DOHH2 (cell line): ENCODE measurements at regions not wholly inside any gene's neighbourhood (a gene's known extent, or its start where the extent isn't known, plus 50 kb on each side); places are given as distances from the start of the nearest gene placed in this dataset.

Source experiments
- H3F3A ChIP-seq: fragments of 200-600 bp; sonication (generic), shearing (Covaris generic); 2 replicates; pipeline ENCODE4 v1.6.0; 2016; ENCODE audit warnings: antibody characterized with exemption, mild to moderate bottlenecking; ENCODE audit not compliant: control insufficient read depth, insufficient read depth
- H3K27ac ChIP-seq: fragments of 200-600 bp; sonication (generic); 2 replicates; pipeline ENCODE4 v1.5.1; 2014; ENCODE audit warnings: low read depth, mild to moderate bottlenecking, low read length, moderate library complexity
- H3K27me3 ChIP-seq: fragments of 200-600 bp; sonication (generic); 2 replicates; pipeline ENCODE4 v1.6.1; 2014; ENCODE audit warnings: mild to moderate bottlenecking, low read length, mixed read lengths; ENCODE audit not compliant: control insufficient read depth
- H3K36me3 ChIP-seq: fragments of 200-600 bp; sonication (generic); 2 replicates; pipeline ENCODE4 v1.6.1; 2014; ENCODE audit warnings: mild to moderate bottlenecking, low read length, moderate library complexity, mixed read lengths; ENCODE audit not compliant: control insufficient read depth
- H3K4me1 ChIP-seq: fragments of 200-600 bp; sonication (generic); 2 replicates; pipeline ENCODE4 v1.6.1; 2014; ENCODE audit warnings: mild to moderate bottlenecking, low read length, mixed read lengths; ENCODE audit not compliant: control insufficient read depth
- H3K4me2 ChIP-seq: fragments of 200-600 bp; sonication (generic); 2 replicates; pipeline ENCODE4 v1.6.0; 2014; ENCODE audit warnings: mild to moderate bottlenecking, low read length, moderate library complexity
- H3K4me3 ChIP-seq: fragments of 200-600 bp; sonication (generic); 2 replicates; pipeline ENCODE4 v1.5.1; 2014; ENCODE audit warnings: mild to moderate bottlenecking, low read length, mixed read lengths
- H3K79me2 ChIP-seq: fragments of 200-600 bp; sonication (generic); 2 replicates; pipeline ENCODE4 v1.6.1; 2014; ENCODE audit warnings: mild to moderate bottlenecking, low read length, mixed read lengths; ENCODE audit not compliant: control insufficient read depth
- H3K9me2 ChIP-seq: fragments of 200-600 bp; sonication (generic); replicated peaks from 2 replicates; pipeline ENCODE4 v1.6.1; 2014; ENCODE audit warnings: mild to moderate bottlenecking, low read length, mixed read lengths; ENCODE audit not compliant: control insufficient read depth
- H3K9me3 ChIP-seq: fragments of 200-600 bp; sonication (generic); 2 replicates; pipeline ENCODE4 v1.6.1; 2014; ENCODE audit warnings: antibody characterized with exemption, low read length, mixed read lengths; ENCODE audit not compliant: control insufficient read depth, insufficient read depth
- H4K20me1 ChIP-seq: fragments of 200-600 bp; sonication (generic); 2 replicates; pipeline ENCODE4 v1.6.0; 2014; ENCODE audit warnings: low read depth, mild to moderate bottlenecking, antibody characterized with exemption, low read length, moderate library complexity; ENCODE audit not compliant: control insufficient read depth, insufficient read depth
- EZH2phosphoT487 ChIP-seq: fragments of 200-600 bp; sonication (generic); IDR thresholded peaks from 2 replicates; pipeline ENCODE4 v1.6.1; 2017; ENCODE audit warnings: borderline replicate concordance, mild to moderate bottlenecking, antibody characterized with exemption, low read length, moderate library complexity, mixed read lengths
- TF ChIP-seq, protein P1 (sequence below): fragments of 200-600 bp; sonication (generic); IDR thresholded peaks from one replicate; pipeline ENCODE4 v1.5.1; 2014; ENCODE audit warnings: antibody characterized with exemption, mild to moderate bottlenecking, low read depth, low read length; ENCODE audit not compliant: poor library complexity, severe bottlenecking

DNA sequence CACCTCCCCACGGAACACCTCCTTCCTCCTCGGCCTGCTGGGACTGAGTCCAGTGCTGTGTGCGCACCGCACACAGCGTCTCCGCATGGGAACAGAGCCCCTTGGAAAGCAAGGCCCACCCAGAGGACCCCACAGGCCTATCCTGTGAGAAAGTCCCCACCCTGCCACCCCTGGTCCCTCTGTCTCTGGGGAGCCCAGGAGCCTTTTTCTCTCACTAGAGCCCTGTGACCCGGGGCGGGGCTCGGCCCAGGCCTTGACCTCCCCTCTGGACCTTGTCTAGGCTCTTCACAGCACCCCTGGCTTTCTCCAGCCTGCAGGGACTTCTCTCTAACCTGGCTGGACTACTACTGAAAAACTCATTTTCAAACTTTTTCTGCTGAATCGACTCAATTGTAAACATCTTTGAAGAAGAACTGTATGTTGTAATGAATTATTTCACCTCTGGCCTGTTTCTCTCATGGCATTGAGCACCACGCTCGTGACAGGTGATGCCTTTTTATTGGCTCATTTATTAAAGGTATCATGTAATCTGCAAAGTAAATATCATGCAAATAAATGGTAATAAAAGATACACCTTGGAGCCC lies 89.2 kb downstream of the IRX1 start:
- H3K4me2 ChIP-seq: no peak overlapping the region
- no peaks in the 10 kb centered on the region for H3K79me2 ChIP-seq
- H3K4me3 ChIP-seq: no peak overlapping the region
- no peaks in the 10 kb centered on the region for H3K9me3 ChIP-seq
- no peaks in the 10 kb centered on the region for H3K4me1 ChIP-seq
- H3K27ac ChIP-seq: no peak overlapping the region
- no peaks in the 10 kb centered on the region for H3F3A ChIP-seq
- H3K9me2 ChIP-seq: no peaks in the 10 kb centered on the region
- no peaks in the 10 kb centered on the region for H3K27me3 ChIP-seq
- no peaks in the 10 kb centered on the region for H3K36me3 ChIP-seq
- H4K20me1 ChIP-seq: no peaks in the 10 kb centered on the region
- TF ChIP-seq, protein P1, sequence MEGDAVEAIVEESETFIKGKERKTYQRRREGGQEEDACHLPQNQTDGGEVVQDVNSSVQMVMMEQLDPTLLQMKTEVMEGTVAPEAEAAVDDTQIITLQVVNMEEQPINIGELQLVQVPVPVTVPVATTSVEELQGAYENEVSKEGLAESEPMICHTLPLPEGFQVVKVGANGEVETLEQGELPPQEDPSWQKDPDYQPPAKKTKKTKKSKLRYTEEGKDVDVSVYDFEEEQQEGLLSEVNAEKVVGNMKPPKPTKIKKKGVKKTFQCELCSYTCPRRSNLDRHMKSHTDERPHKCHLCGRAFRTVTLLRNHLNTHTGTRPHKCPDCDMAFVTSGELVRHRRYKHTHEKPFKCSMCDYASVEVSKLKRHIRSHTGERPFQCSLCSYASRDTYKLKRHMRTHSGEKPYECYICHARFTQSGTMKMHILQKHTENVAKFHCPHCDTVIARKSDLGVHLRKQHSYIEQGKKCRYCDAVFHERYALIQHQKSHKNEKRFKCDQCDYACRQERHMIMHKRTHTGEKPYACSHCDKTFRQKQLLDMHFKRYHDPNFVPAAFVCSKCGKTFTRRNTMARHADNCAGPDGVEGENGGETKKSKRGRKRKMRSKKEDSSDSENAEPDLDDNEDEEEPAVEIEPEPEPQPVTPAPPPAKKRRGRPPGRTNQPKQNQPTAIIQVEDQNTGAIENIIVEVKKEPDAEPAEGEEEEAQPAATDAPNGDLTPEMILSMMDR: no peak
- TF ChIP-seq EZH2phosphoT487: no peak

GRCh38 chr5:3694819-3695218 lies 99.2 kb downstream of the IRX1 start:
- Histone ChIP-seq H3K4me1 (no peaks in the 10 kb centered on the region), H3F3A (no peaks in the 10 kb centered on the region), H3K36me3 (no peaks in the 10 kb centered on the region), H3K27ac (no peak overlapping the region), H3K9me3 (no peaks in the 10 kb centered on the region; the same call in 1 of the 2 replicates), H3K4me2 (no peak overlapping the region), H3K27me3 (no peaks in the 10 kb centered on the region), H3K9me2 (no peaks in the 10 kb centered on the region), H3K79me2 (no peaks in the 10 kb centered on the region), H4K20me1 (no peaks in the 10 kb centered on the region), H3K4me3 (no peak overlapping the region)
- TF ChIP-seq, protein P1: no peak
- no peak for TF ChIP-seq EZH2phosphoT487

GRCh38 chr5:3695818-3696217 lies 100.2 kb downstream of the IRX1 start:
- no peaks in the 10 kb centered on the region for H3K4me1 ChIP-seq
- H3K36me3 ChIP-seq: no peaks in the 10 kb centered on the region
- H3K9me3 ChIP-seq: no peaks in the 10 kb centered on the region; the same call in 1 of the 2 replicates
- no peak overlapping the region for H3K4me2 ChIP-seq
- H4K20me1 ChIP-seq: no peaks in the 10 kb centered on the region
- no peaks in the 10 kb centered on the region for H3K79me2 ChIP-seq
- H3K27me3 ChIP-seq: no peaks in the 10 kb centered on the region
- TF ChIP-seq, protein P1: no peak
- TF ChIP-seq EZH2phosphoT487: no peak
- no peaks in the 10 kb centered on the region for H3F3A ChIP-seq
- no peak overlapping the region for H3K27ac ChIP-seq
- H3K9me2 ChIP-seq: no peaks in the 10 kb centered on the region
- H3K4me3 ChIP-seq: no peak overlapping the region

DNA sequence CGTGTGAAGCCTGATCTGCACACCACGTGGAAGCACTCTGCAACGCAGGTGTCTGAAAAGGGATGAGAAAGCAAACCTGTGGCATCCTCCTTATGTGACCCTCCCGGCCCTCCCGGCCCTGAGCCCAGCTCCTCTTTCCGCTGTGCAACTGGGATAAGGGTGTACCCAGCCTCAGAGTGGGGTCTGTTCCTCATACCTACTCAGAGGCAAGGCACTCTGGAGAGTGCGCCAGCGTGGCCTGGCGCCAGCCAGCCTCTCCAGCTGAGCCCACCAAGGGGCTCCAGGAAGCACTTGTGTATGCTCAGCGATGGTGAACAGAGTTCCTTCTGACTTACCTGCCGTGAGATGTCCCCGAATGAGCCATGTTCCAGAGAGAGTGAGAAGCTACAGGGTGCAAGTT lies 102.8 kb downstream of the IRX1 start:
- no peak for TF ChIP-seq EZH2phosphoT487
- TF ChIP-seq, protein P1: no peak
- no peak overlapping the region for H3K27ac ChIP-seq
- no peaks in the 10 kb centered on the region for H3K79me2 ChIP-seq
- no peaks in the 10 kb centered on the region for H3K4me1 ChIP-seq
- H3K4me2 ChIP-seq: no peak overlapping the region
- no peaks in the 10 kb centered on the region; the same call in 1 of the 2 replicates for H3K9me3 ChIP-seq
- no peak overlapping the region for H3K4me3 ChIP-seq
- H3K9me2 ChIP-seq: no peaks in the 10 kb centered on the region
- H3K36me3 ChIP-seq: no peaks in the 10 kb centered on the region
- no peaks in the 10 kb centered on the region for H3K27me3 ChIP-seq
- no peaks in the 10 kb centered on the region for H4K20me1 ChIP-seq
- no peaks in the 10 kb centered on the region for H3F3A ChIP-seq
